CD4-positive, alpha-beta T cell (primary cell): ENCODE measurements at regions not wholly inside any gene's neighbourhood (a gene's known extent, or its start where the extent isn't known, plus 50 kb on each side); places are given as distances from the start of the nearest gene placed in this dataset.

Experiments used
- ATAC-seq: fragments of 200-7000 bp; cut with Tn5 transposase; one replicate; pipeline ENCODE4 v1.10.0; 2022; ENCODE audit warnings: mild to moderate bottlenecking; ENCODE audit not compliant: poor library complexity
- CTCF ChIA-PET: fragments of 350-600 bp; sonication (Branson Sonifier 250); formaldehyde crosslinking; loops from one replicate; lab custom pipeline; 2021; ENCODE audit warnings: antibody characterized with exemption, inconsistent platforms; lab: Charles Lee
- POLR2A ChIA-PET: fragments of 350-600 bp; sonication (Branson Sonifier 250); formaldehyde crosslinking; loops from one replicate; lab custom pipeline; 2021; ENCODE audit warnings: antibody characterized with exemption, inconsistent platforms; lab: Charles Lee
- DNase-seq, 14 experiments: peaks; one replicate each; pipeline ENCODE4 v3.0.0-alpha.2; 2013 to 2020; ENCODE audit warnings: mixed read lengths in 2 of 14
- H3K27ac ChIP-seq, 2 donors: one replicate each; pipeline versions ENCODE4 v1.5.1 to v1.7.0; 2013; ENCODE audit warnings: low read length in 2 of 2, low read depth in 1 of 2, mild to moderate bottlenecking in 1 of 2
- H3K27me3 ChIP-seq, 2 experiments: 1 replicate in 1 of 2; 2 replicates in 1 of 2; pipeline versions ENCODE4 v1.6.1 to v1.7.0; 2013; ENCODE audit warnings: low read length in 2 of 2, control low read depth in 1 of 2, mild to moderate bottlenecking in 1 of 2, moderate library complexity in 1 of 2; ENCODE audit not compliant: insufficient read depth in 2 of 2, control insufficient read depth in 1 of 2
- H3K36me3 ChIP-seq: one replicate; pipeline ENCODE4 v1.6.1; 2013; ENCODE audit warnings: low read length, control low read depth; ENCODE audit not compliant: insufficient read depth
- H3K4me1 ChIP-seq: one replicate; pipeline ENCODE4 v1.6.1; 2013; ENCODE audit warnings: low read length, control low read depth; ENCODE audit not compliant: insufficient read depth
- H3K4me3 ChIP-seq: one replicate; pipeline ENCODE4 v1.5.1; 2013; ENCODE audit warnings: mild to moderate bottlenecking, low read length, moderate library complexity
- H3K9me3 ChIP-seq, 2 experiments: 1 replicate in 1 of 2; 2 replicates in 1 of 2; pipeline versions ENCODE4 v1.6.1 to v1.7.0; 2013; ENCODE audit warnings: low read length in 2 of 2, mild to moderate bottlenecking in 2 of 2, control low read depth in 1 of 2, moderate library complexity in 1 of 2; ENCODE audit not compliant: control insufficient read depth in 1 of 2, insufficient read depth in 1 of 2
- H3K27ac Mint-ChIP-seq: one replicate; pipeline ENCODE4 v1.8.0; 2020; ENCODE audit warnings: mixed read lengths
- H3K27me3 Mint-ChIP-seq: one replicate; pipeline ENCODE4 v1.8.0; 2021; ENCODE audit warnings: mixed read lengths
- H3K36me3 Mint-ChIP-seq: one replicate; pipeline ENCODE4 v1.8.0; 2021; ENCODE audit warnings: low read depth, mixed read lengths
- H3K4me1 Mint-ChIP-seq: one replicate; pipeline ENCODE4 v1.8.0; 2021; ENCODE audit warnings: low read depth, mixed read lengths
- H3K4me3 Mint-ChIP-seq: one replicate; pipeline ENCODE4 v1.8.0; 2020; ENCODE audit warnings: mild to moderate bottlenecking, mixed read lengths
- H3K9me3 Mint-ChIP-seq: one replicate; pipeline ENCODE4 v1.8.0; 2020; ENCODE audit warnings: mixed read lengths
- intact Hi-C, 2 experiments: fragments of 100-400 bp; cut with DNase I in 1 of 2; cut with micrococcal nuclease in 1 of 2; formaldehyde crosslinking; loops; one replicate each; pipeline versions ENCODE4 v1.15.1 to v1.9.0; 2023 to 2025; cut with DNase I, micrococcal nuclease
- TF ChIP-seq, protein P1 (sequence below): fragments of 200-600 bp; IDR thresholded peaks from one replicate; pipeline ENCODE4 v1.8.0; 2022; ENCODE audit warnings: antibody characterized with exemption, mild to moderate bottlenecking

- POLR2A ChIA-PET: no interaction called here
- no peak overlapping the region for H3K27ac Mint-ChIP-seq
- CTCF ChIA-PET: no interaction called here
- H3K9me3 Mint-ChIP-seq: no peaks in the 10 kb centered on the region
- H3K36me3 Mint-ChIP-seq: no peaks in the 10 kb centered on the region
- no peak for DNase-seq
- intact Hi-C loops: no loop called here
- peaks cover 5% of the 10 kb centered on the region for H3K27me3 Mint-ChIP-seq
- Histone ChIP-seq H3K36me3 (no peaks in the 10 kb centered on the region), H3K4me1 (no peaks in the 10 kb centered on the region), H3K27me3 (no peaks in the 10 kb centered on the region), H3K4me3 (no peak overlapping the region), H3K9me3 (peaks cover 0 to 4% of the 10 kb centered on the region in 2 experiments), H3K27ac (no peak overlapping the region)
- no peak overlapping the region for H3K4me3 Mint-ChIP-seq
- TF ChIP-seq, protein P1, sequence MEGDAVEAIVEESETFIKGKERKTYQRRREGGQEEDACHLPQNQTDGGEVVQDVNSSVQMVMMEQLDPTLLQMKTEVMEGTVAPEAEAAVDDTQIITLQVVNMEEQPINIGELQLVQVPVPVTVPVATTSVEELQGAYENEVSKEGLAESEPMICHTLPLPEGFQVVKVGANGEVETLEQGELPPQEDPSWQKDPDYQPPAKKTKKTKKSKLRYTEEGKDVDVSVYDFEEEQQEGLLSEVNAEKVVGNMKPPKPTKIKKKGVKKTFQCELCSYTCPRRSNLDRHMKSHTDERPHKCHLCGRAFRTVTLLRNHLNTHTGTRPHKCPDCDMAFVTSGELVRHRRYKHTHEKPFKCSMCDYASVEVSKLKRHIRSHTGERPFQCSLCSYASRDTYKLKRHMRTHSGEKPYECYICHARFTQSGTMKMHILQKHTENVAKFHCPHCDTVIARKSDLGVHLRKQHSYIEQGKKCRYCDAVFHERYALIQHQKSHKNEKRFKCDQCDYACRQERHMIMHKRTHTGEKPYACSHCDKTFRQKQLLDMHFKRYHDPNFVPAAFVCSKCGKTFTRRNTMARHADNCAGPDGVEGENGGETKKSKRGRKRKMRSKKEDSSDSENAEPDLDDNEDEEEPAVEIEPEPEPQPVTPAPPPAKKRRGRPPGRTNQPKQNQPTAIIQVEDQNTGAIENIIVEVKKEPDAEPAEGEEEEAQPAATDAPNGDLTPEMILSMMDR: no peak
- ATAC-seq: no peak
- H3K4me1 Mint-ChIP-seq: no peaks in the 10 kb centered on the region
Measured at GRCh38 chr3:124435467-124435866, 294.8 kb upstream of the UMPS start.

- ATAC-seq: no peak
- Histone ChIP-seq H3K36me3 (no peaks in the 10 kb centered on the region), H3K9me3 (peaks cover 0 to 4% of the 10 kb centered on the region in 2 experiments), H3K4me1 (no peaks in the 10 kb centered on the region), H3K4me3 (no peak overlapping the region), H3K27me3 (no peaks in the 10 kb centered on the region), H3K27ac (no peak overlapping the region)
- no peaks in the 10 kb centered on the region for H3K4me1 Mint-ChIP-seq
- H3K9me3 Mint-ChIP-seq: no peaks in the 10 kb centered on the region
- no peak overlapping the region for H3K4me3 Mint-ChIP-seq
- DNase-seq: no peak
- intact Hi-C loops: no loop called here
- CTCF ChIA-PET: no interaction called here
- POLR2A ChIA-PET: no interaction called here
- TF ChIP-seq, protein P1: no peak
- no peak overlapping the region for H3K27ac Mint-ChIP-seq
- peaks cover 8% of the 10 kb centered on the region for H3K27me3 Mint-ChIP-seq
- H3K36me3 Mint-ChIP-seq: no peaks in the 10 kb centered on the region
Measured at GRCh38 chr3:124438813-124439212, 291.4 kb upstream of the UMPS start.

DNA sequence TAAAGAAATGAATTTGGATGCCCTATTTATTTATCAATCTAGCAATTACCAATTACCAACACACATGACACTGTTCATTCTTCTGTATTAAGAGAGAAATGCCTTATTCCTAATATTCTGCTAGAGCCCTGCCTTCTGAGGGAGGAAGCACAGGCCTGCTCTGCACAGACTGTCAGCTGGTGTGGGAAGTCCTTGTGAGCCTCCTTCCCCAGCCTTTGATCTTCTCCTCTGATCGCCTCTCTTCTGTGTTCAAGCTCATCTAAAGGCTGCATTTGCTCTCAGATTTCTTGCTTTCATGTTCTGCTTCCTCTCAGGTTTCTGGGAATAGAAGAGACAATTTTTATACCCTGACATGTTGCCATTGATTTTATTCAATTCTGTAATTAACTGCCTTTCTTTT, 290.6 kb upstream of the UMPS start:
- Histone ChIP-seq H3K4me1 (no peaks in the 10 kb centered on the region), H3K9me3 (no peaks in the 10 kb centered on the region), H3K4me3 (no peak overlapping the region), H3K36me3 (no peaks in the 10 kb centered on the region), H3K27me3 (no peaks in the 10 kb centered on the region), H3K27ac (no peak overlapping the region)
- Mint-ChIP-seq H3K36me3 (no peaks in the 10 kb centered on the region), H3K9me3 (no peaks in the 10 kb centered on the region), H3K27me3 (peaks cover 13% of the 10 kb centered on the region), H3K27ac (no peak overlapping the region), H3K4me3 (no peak overlapping the region), H3K4me1 (no peaks in the 10 kb centered on the region)
- CTCF ChIA-PET: no interaction called here
- POLR2A ChIA-PET: no interaction called here
- intact Hi-C loops: no loop called here
- DNase-seq (no peak), ATAC-seq (no peak)
- TF ChIP-seq, protein P1: no peak
